Keratinocyte (primary cell): ENCODE measurements at regions not wholly inside any gene's neighbourhood (a gene's known extent, or its start where the extent isn't known, plus 50 kb on each side); places are given as distances from the start of the nearest gene placed in this dataset.

Source experiments
- EZH2 ChIP-seq: IDR thresholded peaks from one replicate; pipeline ENCODE4 v1.6.1; 2012; ENCODE audit warnings: inconsistent platforms, mild to moderate bottlenecking, low read length, moderate library complexity
- TF ChIP-seq, protein P1 (sequence below), 3 experiments: IDR thresholded peaks in 1 of 3; conservative IDR thresholded peaks in 1 of 3; optimal IDR thresholded peaks in 1 of 3; 2 replicates in 2 of 3; 3 replicates in 1 of 3; pipeline versions ENCODE3 to v1.5.1; 2011; ENCODE audit warnings: low read length in 3 of 3, mild to moderate bottlenecking in 3 of 3, moderate library complexity in 2 of 3, control low read depth in 1 of 3, inconsistent platforms in 1 of 3; ENCODE audit not compliant: insufficient read depth in 2 of 3; ENCODE audit errors: extremely low read depth in 1 of 3

- TF ChIP-seq, protein P1, sequence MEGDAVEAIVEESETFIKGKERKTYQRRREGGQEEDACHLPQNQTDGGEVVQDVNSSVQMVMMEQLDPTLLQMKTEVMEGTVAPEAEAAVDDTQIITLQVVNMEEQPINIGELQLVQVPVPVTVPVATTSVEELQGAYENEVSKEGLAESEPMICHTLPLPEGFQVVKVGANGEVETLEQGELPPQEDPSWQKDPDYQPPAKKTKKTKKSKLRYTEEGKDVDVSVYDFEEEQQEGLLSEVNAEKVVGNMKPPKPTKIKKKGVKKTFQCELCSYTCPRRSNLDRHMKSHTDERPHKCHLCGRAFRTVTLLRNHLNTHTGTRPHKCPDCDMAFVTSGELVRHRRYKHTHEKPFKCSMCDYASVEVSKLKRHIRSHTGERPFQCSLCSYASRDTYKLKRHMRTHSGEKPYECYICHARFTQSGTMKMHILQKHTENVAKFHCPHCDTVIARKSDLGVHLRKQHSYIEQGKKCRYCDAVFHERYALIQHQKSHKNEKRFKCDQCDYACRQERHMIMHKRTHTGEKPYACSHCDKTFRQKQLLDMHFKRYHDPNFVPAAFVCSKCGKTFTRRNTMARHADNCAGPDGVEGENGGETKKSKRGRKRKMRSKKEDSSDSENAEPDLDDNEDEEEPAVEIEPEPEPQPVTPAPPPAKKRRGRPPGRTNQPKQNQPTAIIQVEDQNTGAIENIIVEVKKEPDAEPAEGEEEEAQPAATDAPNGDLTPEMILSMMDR (optimal IDR thresholded peaks at IDR 0.05 in 1 of 3, IDR thresholded peaks at IDR 0.05 in 1 of 3, conservative IDR thresholded peaks at IDR 0.05 in 1 of 3; ENCODE audit: extremely low read depth in 1 of 3, insufficient read depth in 2 of 3, low read length in 3 of 3), result no peak
- no peak for TF ChIP-seq EZH2
Observed at GRCh38 chr4:53790286-53790685, 199.0 kb upstream of the LNX1 start.
